ENCODE measurements at regions not wholly inside any gene's neighbourhood (a gene's known extent, or its start where the extent isn't known, plus 50 kb on each side); places are given as distances from the start of the nearest gene placed in this dataset.
"Not testable (repeated sequence)": the region's sequence is repeated elsewhere in the genome, so short reads cannot be mapped to it uniquely, and the experiment has no call there.

GRCh38 chr2:101645886-101646285, 51.6 kb upstream of the MAP4K4 start:
- not testable (repeated sequence) for DNase-seq

DNA sequence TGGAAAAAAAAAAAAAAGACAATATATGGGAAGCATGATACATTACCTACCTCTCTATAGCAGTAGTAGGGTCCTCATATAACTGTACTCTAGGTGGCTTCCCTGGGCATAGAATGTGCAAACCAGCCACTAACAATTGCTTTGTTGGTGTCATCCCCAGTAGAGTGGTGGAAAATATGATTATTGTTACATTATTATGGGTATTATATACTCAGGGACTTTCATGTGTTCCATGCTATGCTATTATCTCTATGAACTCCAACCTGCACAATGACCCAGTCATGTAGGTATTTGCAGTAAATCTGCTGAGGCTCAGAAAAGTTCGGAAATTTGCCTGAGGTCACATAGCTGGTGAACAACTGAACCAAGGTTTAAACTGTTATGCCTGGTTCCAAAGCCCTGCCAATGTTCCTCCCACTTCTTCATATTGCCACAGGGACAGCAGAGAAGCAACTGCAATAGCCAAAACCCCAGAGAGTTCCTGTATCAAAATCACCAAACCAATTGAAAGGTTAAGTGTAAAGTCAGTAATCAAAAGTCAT, 52.6 kb upstream of the MAP4K4 start:
- no peak for DNase-seq

- DNase-seq = no peak
These were observed 54.4 kb upstream of the MAP4K4 start for GRCh38 chr2:101643004-101643524.

GRCh38 chr2:101638817-101639605, 58.5 kb upstream of the MAP4K4 start:
- DNase-seq = no peak

GRCh38 chr2:101638181-101638711, 59.3 kb upstream of the MAP4K4 start:
- no peak for DNase-seq

- DNase-seq = no peak
These were observed 67.1 kb upstream of the MAP4K4 start for GRCh38 chr2:101630224-101630949.

DNA sequence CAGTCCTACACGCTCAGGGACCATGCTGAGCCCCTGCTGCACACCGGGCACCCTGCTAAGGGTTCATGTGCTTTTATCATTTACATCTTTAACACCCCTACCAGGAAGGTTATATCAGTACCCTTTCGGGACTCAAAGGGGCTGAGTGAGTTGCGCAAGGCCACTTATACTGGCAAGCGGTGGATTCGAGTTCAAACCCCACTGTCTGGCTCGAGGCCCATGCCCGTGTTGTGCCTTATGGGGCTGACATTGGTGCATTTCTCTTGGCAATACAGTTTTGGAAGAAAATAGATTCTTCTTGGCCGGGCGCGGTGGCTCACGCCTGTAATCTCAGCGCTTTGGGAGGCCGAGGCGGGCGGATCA, 69.5 kb upstream of the MAP4K4 start:
- no peak for DNase-seq

GRCh38 chr2:101627285-101628029, 70.0 kb upstream of the MAP4K4 start:
- DNase-seq = no peak

- not testable (repeated sequence) for DNase-seq
These were observed 71.7 kb upstream of the MAP4K4 start for GRCh38 chr2:101625814-101626213.

DNA sequence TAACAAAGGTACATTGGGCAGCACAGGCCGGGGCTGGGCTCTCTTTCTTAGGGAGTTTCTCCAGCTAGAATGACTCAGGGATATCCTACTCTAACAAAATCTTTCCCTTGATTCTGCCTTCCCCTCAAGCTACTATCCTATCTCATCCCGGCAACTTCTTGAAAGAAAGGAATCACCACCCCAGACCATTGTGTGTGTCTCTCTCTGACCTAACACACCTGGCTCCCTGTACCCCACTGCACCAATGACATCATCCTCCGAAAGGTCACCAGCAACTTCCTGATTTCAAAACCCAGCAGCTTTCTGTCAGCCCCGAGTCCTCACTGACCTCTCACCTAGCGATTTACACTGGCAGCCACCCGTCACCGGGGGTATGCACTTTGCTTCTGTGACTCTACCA, 72.1 kb upstream of the MAP4K4 start:
- no peak for DNase-seq

DNA sequence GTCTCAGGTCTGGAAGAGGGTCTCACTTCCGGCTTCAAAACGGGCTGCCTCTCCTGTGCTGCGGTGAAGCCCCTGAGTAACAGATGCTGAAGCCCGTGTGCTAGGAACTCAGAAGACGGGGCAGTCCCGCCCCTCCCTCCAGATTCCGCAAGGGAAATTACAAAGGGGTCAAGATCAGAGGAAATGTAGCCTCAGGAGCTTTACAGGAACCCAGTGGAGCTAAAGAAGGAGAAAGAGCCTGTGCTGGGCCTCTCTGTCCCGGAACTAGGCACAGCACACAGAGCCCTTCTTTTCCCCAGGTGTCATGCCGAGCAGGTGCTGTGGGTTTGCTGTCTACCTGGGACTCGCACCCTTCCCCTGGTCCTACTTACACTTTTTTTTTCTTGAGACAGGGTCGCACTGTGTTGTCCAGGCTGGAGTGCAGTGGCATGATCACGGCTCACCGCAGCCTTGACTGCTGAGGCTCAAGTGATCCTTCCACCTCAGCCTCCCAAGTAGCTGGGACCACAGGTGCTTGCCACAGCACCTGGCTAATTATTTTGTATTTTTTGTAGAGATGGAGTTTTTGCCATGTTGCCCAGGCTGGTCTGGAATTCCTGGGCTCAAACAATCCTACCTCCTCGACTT, 72.7 kb upstream of the MAP4K4 start:
- DNase-seq = no peak

- DNase-seq = peak; percentile 41
These were observed 74.4 kb upstream of the MAP4K4 start for GRCh38 chr2:101623031-101623521.

GRCh38 chr2:101622210-101623030, 75.1 kb upstream of the MAP4K4 start:
- no peak for DNase-seq

GRCh38 chr2:101619191-101619591, 78.3 kb upstream of the MAP4K4 start:
- no peak for DNase-seq

GRCh38 chr2:101617796-101618195, 79.7 kb upstream of the MAP4K4 start:
- no peak for DNase-seq

GRCh38 chr2:101617188-101617587, 80.3 kb upstream of the MAP4K4 start:
- DNase-seq = no peak

- DNase-seq = no peak
These were observed 83.3 kb upstream of the MAP4K4 start for GRCh38 chr2:101614127-101614759.

- DNase-seq = no peak
These were observed 84.3 kb upstream of the MAP4K4 start for GRCh38 chr2:101613056-101613704.

DNA sequence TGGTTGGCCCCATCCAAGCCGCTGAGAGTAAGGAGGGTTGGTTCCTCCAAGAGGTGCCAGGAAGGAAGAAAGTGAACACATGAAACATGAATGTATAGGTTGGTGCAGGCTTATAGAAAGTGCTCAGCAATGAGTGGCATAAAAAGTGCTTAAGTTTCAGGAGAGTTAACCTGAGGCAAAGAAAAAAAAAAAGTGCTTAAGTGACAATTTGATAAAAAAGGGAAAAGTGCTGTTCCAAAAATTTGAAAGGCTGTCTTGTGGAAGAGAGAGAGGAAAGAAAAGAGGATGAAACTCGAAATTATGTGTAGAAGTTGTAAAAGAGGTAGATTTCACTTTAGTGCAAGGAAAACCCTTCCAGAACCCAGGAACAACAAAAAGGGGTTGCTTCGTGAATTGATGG, 85.5 kb upstream of the MAP4K4 start:
- no peak for DNase-seq

GRCh38 chr2:101610750-101611315, 86.7 kb upstream of the MAP4K4 start:
- no peak for DNase-seq

All from central memory CD4-positive, alpha-beta T cell (primary cell).